Stimulated activated CD4-positive, alpha-beta T cell treated with anti-CD3 and anti-CD28 coated beads, TNF-alpha, amount 100 ng/mL, for 1 hour (primary cell): ENCODE measurements at regions not wholly inside any gene's neighbourhood (a gene's known extent, or its start where the extent isn't known, plus 50 kb on each side); places are given as distances from the start of the nearest gene placed in this dataset.

ENCODE experiments used
- DNase-seq, 3 donors: peaks; one replicate each; pipeline ENCODE4 v3.0.0-alpha.2; 2020; ENCODE audit warnings: low read depth in 3 of 3, low spot score in 1 of 3

GRCh38 chr1:5717031-5717682 is 275.1 kb downstream of the NPHP4 start:
- DNase-seq, result no peak

GRCh38 chr1:5716126-5716525 is 276.1 kb downstream of the NPHP4 start:
- no peak for DNase-seq

GRCh38 chr1:5713101-5714010 is 278.9 kb downstream of the NPHP4 start:
- no peak for DNase-seq

GRCh38 chr1:5711956-5712645 is 280.1 kb downstream of the NPHP4 start:
- no peak for DNase-seq

- DNase-seq, result no peak
Measured at GRCh38 chr1:5711079-5711478, 281.1 kb downstream of the NPHP4 start.

GRCh38 chr1:5709976-5710375 is 282.2 kb downstream of the NPHP4 start:
- no peak for DNase-seq

- DNase-seq, result no peak
Measured at GRCh38 chr1:5709461-5709975, 282.7 kb downstream of the NPHP4 start.

GRCh38 chr1:5708346-5709245 is 283.6 kb downstream of the NPHP4 start:
- no peak for DNase-seq

- no peak for DNase-seq
Measured at GRCh38 chr1:5707566-5708345, 284.5 kb downstream of the NPHP4 start.

GRCh38 chr1:5706239-5706638 is 286.0 kb downstream of the NPHP4 start:
- DNase-seq, result no peak

GRCh38 chr1:5705751-5706150 is 286.5 kb downstream of the NPHP4 start:
- DNase-seq, result no peak

- DNase-seq, result no peak
Measured at GRCh38 chr1:5704561-5705514, 287.4 kb downstream of the NPHP4 start.

GRCh38 chr1:5701642-5702041 is 290.6 kb downstream of the NPHP4 start:
- no peak for DNase-seq

GRCh38 chr1:5693568-5693967 is 298.7 kb downstream of the NPHP4 start:
- no peak for DNase-seq

GRCh38 chr1:5692664-5693063 is 299.6 kb downstream of the NPHP4 start:
- no peak for DNase-seq

GRCh38 chr1:5691795-5692509 is 300.3 kb downstream of the NPHP4 start:
- no peak for DNase-seq

GRCh38 chr1:5690898-5691297 is 301.3 kb downstream of the NPHP4 start:
- no peak for DNase-seq

GRCh38 chr1:5690291-5690690 is 301.9 kb downstream of the NPHP4 start:
- DNase-seq, result no peak
